IMR-90 (cell line): ENCODE measurements at regions not wholly inside any gene's neighbourhood (a gene's known extent, or its start where the extent isn't known, plus 50 kb on each side); places are given as distances from the start of the nearest gene placed in this dataset.

ENCODE experiments used
- ATAC-seq: fragments of 200-7000 bp; cut with Tn5 transposase; 2 replicates; pipeline ENCODE4 v1.9.1; 2020; ENCODE audit warnings: low read depth, mild to moderate bottlenecking, moderate library complexity
- BruUV-seq: library from RNA; stranded (reverse); fragments of 400-500 nt; replicated peaks from 2 replicates; lab custom pipeline; 2021; lab: Mats Ljungman, UMichigan
- CTCF ChIA-PET: fragments of 300-600 bp; formaldehyde crosslinking; extraction: SDS; loops from one replicate; lab custom pipeline; 2021; ENCODE audit warnings: antibody characterized with exemption; lab: Yijun Ruan, JAX
- POLR2A ChIA-PET: fragments of 300-600 bp; sonication (Branson Sonifier 250); formaldehyde crosslinking; loops from one replicate; lab custom pipeline; 2022; ENCODE audit warnings: antibody characterized with exemption; ENCODE audit not compliant: unreplicated experiment; lab: Charles Lee
- DNase-seq: peaks from one replicate; pipeline ENCODE4 v3.0.0; 2013
- H2AFZ ChIP-seq: replicated peaks from 2 replicates; pipeline ENCODE3; 2013; ENCODE audit warnings: low read length, mild to moderate bottlenecking; ENCODE audit not compliant: poor library complexity
- H2AK5ac ChIP-seq: 2 replicates; pipeline ENCODE4 v1.6.1; 2013; ENCODE audit warnings: low read depth, low read length, inconsistent platforms
- H2AK9ac ChIP-seq: replicated peaks from 2 replicates; pipeline ENCODE3; 2013; ENCODE audit warnings: mild to moderate bottlenecking, low read depth, low read length, moderate library complexity; ENCODE audit not compliant: poor library complexity
- H2BK120ac ChIP-seq: 2 replicates; pipeline ENCODE4 v1.6.1; 2013; ENCODE audit warnings: low read depth, low read length, inconsistent platforms
- H2BK15ac ChIP-seq: 3 replicates; pipeline ENCODE4 v1.6.1; 2013; ENCODE audit warnings: low read depth, low read length, inconsistent platforms
- H2BK20ac ChIP-seq: 2 replicates; pipeline ENCODE4 v1.6.1; 2013; ENCODE audit warnings: low read depth, mild to moderate bottlenecking, inconsistent platforms, low read length, moderate library complexity
- H2BK5ac ChIP-seq: 2 replicates; pipeline ENCODE4 v1.6.1; 2013; ENCODE audit warnings: mild to moderate bottlenecking, low read depth, low read length, inconsistent platforms; ENCODE audit not compliant: poor library complexity, severe bottlenecking
- H3K14ac ChIP-seq: replicated peaks from 2 replicates; pipeline ENCODE4 v1.6.1; 2013; ENCODE audit warnings: low read depth, low read length, inconsistent platforms
- H3K18ac ChIP-seq: 2 replicates; pipeline ENCODE4 v1.6.1; 2013; ENCODE audit warnings: low read depth, low read length, control low read depth
- H3K23ac ChIP-seq: 2 replicates; pipeline ENCODE4 v1.6.1; 2013; ENCODE audit warnings: low read depth, low read length, inconsistent platforms
- H3K27ac ChIP-seq: 2 replicates; pipeline ENCODE4 v1.5.1; 2013; ENCODE audit warnings: mild to moderate bottlenecking, control low read depth, low read length; ENCODE audit not compliant: insufficient read depth
- H3K27me3 ChIP-seq: 2 replicates; pipeline ENCODE4 v1.6.1; 2013; ENCODE audit warnings: low read length; ENCODE audit not compliant: control insufficient read depth, insufficient read depth
- H3K36me3 ChIP-seq: 2 replicates; pipeline ENCODE4 v1.6.1; 2013; ENCODE audit warnings: low read length, mixed read lengths; ENCODE audit not compliant: control insufficient read depth, insufficient read depth
- H3K4ac ChIP-seq: 2 replicates; pipeline ENCODE4 v1.6.1; 2013; ENCODE audit warnings: low read depth, low read length, inconsistent platforms
- H3K4me1 ChIP-seq: 2 replicates; pipeline ENCODE4 v1.6.1; 2013; ENCODE audit warnings: low read length, mixed read lengths; ENCODE audit not compliant: control insufficient read depth, insufficient read depth
- H3K4me2 ChIP-seq: 2 replicates; pipeline ENCODE4 v1.6.1; 2013; ENCODE audit warnings: low read depth, mild to moderate bottlenecking, control low read depth, low read length, moderate library complexity
- H3K4me3 ChIP-seq: 2 replicates; pipeline ENCODE4 v1.5.1; 2013; ENCODE audit warnings: low read depth, mild to moderate bottlenecking, control low read depth, low read length, moderate library complexity; ENCODE audit not compliant: insufficient read depth
- H3K56ac ChIP-seq: 2 replicates; pipeline ENCODE4 v1.6.1; 2013; ENCODE audit warnings: low read length, inconsistent platforms; ENCODE audit not compliant: insufficient read depth; ENCODE audit errors: extremely low read depth
- H3K79me1 ChIP-seq, 2 experiments: 2 replicates each; pipeline ENCODE4 v1.6.1; 2013; ENCODE audit warnings: low read length in 2 of 2, inconsistent platforms in 1 of 2, low read depth in 1 of 2
- H3K9ac ChIP-seq: 2 replicates; pipeline ENCODE4 v1.6.1; 2013; ENCODE audit warnings: low read depth, low read length, control low read depth
- H3K9me1 ChIP-seq: 2 replicates; pipeline ENCODE4 v1.6.1; 2013; ENCODE audit warnings: low read length, inconsistent platforms; ENCODE audit not compliant: insufficient read depth
- H3K9me3 ChIP-seq: 2 replicates; pipeline ENCODE4 v1.6.1; 2013; ENCODE audit warnings: low read length; ENCODE audit not compliant: control insufficient read depth, insufficient read depth
- H4K20me1 ChIP-seq: 2 replicates; pipeline ENCODE4 v1.6.1; 2013; ENCODE audit warnings: low read length, inconsistent platforms; ENCODE audit not compliant: insufficient read depth
- H4K5ac ChIP-seq: 2 replicates; pipeline ENCODE4 v1.6.1; 2013; ENCODE audit warnings: mild to moderate bottlenecking, low read depth, low read length, control low read depth
- H4K8ac ChIP-seq, 2 experiments: 2 replicates each; pipeline ENCODE4 v1.6.1; 2013; ENCODE audit warnings: low read depth in 2 of 2, low read length in 2 of 2, control low read depth in 1 of 2, inconsistent platforms in 1 of 2
- H4K91ac ChIP-seq: 2 replicates; pipeline ENCODE4 v1.6.1; 2013; ENCODE audit warnings: low read depth, low read length, inconsistent platforms; ENCODE audit not compliant: insufficient read depth
- CEBPB ChIP-seq: IDR thresholded peaks from 2 replicates; pipeline ENCODE4 v1.6.1; 2012; ENCODE audit warnings: low read depth, low read length, improper control_type of control experiment
- CHD1 ChIP-seq: IDR thresholded peaks from 2 replicates; pipeline ENCODE4 v1.6.1; 2012; ENCODE audit warnings: low read depth, low read length, improper control_type of control experiment
- FOS ChIP-seq: fragments of 150-350 bp; IDR thresholded peaks from 2 replicates; pipeline ENCODE4 v1.6.1; 2016; ENCODE audit warnings: low read depth, low read length
- MAFK ChIP-seq: IDR thresholded peaks from 2 replicates; pipeline ENCODE4 v1.6.1; 2012; ENCODE audit warnings: low read depth, low read length, improper control_type of control experiment
- MXI1 ChIP-seq: IDR thresholded peaks from 2 replicates; pipeline ENCODE4 v1.6.1; 2012; ENCODE audit warnings: low read depth, mild to moderate bottlenecking, low read length, moderate library complexity, borderline replicate concordance
- NFE2L2 ChIP-seq: fragments of 150-350 bp; IDR thresholded peaks from 2 replicates; pipeline ENCODE4 v1.6.1; 2016; ENCODE audit warnings: low read depth, mild to moderate bottlenecking, low read length
- POLR2A ChIP-seq: IDR thresholded peaks from 2 replicates; pipeline ENCODE4 v1.6.1; 2012; ENCODE audit warnings: mild to moderate bottlenecking, low read depth, low read length
- RAD21 ChIP-seq: IDR thresholded peaks from 2 replicates; pipeline ENCODE4 v1.6.1; 2012; ENCODE audit warnings: low read length, improper control_type of control experiment
- RCOR1 ChIP-seq: IDR thresholded peaks from 2 replicates; pipeline ENCODE4 v1.6.1; 2012; ENCODE audit warnings: mild to moderate bottlenecking, low read length, improper control_type of control experiment; ENCODE audit not compliant: insufficient replicate concordance
- RFX5 ChIP-seq: IDR thresholded peaks from 2 replicates; pipeline ENCODE4 v1.8.0; 2012; ENCODE audit warnings: low read depth, mild to moderate bottlenecking, low read length, moderate library complexity
- SMC3 ChIP-seq: fragments of 150-350 bp; IDR thresholded peaks from 2 replicates; pipeline ENCODE4 v1.6.1; 2016; ENCODE audit warnings: low read depth, mild to moderate bottlenecking, antibody characterized with exemption, low read length, moderate library complexity
- WGBS, 2 experiments: methylation state at CpG; one replicate each; pipeline versions ENCODE4 v1.1.5 to v1.1.7; 2013; ENCODE audit warnings: missing lambda C conversion rate in 2 of 2; ENCODE audit not compliant: insufficient read length in 1 of 2; ENCODE audit errors: extremely low coverage in 2 of 2; 5-methylcytosine and 5-hydroxymethylcytosine counted together
- dilution Hi-C: fragments of 300-500 bp; cut with HindIII; formaldehyde crosslinking; loops from one replicate; pipeline ENCODE4 v1.14.3; 2018; ENCODE audit warnings: low sequenced_read_pairs; ENCODE audit not compliant: unreplicated experiment
- in situ Hi-C: fragments of 300-500 bp; cut with MboI; formaldehyde crosslinking; loops from 3 replicates; pipeline ENCODE4 v1.14.3; 2019; ENCODE audit warnings: low sequenced_read_pairs, inconsistent platforms, mixed read lengths
- intact Hi-C: fragments of 100-400 bp; cut with micrococcal nuclease; formaldehyde crosslinking; loops from 2 replicates; pipeline ENCODE4 v1.10.0; 2022
- TF ChIP-seq, protein P1 (sequence below): conservative IDR thresholded peaks from 2 replicates; pipeline ENCODE4 v1.5.1; 2012; ENCODE audit warnings: mild to moderate bottlenecking, low read depth, low read length, improper control_type of control experiment
- TF ChIP-seq, protein P2 (sequence below): fragments of 150-350 bp; IDR thresholded peaks from 2 replicates; pipeline ENCODE4 v1.6.1; 2017; ENCODE audit warnings: mild to moderate bottlenecking, antibody characterized with exemption, low read length, low read depth

DNA sequence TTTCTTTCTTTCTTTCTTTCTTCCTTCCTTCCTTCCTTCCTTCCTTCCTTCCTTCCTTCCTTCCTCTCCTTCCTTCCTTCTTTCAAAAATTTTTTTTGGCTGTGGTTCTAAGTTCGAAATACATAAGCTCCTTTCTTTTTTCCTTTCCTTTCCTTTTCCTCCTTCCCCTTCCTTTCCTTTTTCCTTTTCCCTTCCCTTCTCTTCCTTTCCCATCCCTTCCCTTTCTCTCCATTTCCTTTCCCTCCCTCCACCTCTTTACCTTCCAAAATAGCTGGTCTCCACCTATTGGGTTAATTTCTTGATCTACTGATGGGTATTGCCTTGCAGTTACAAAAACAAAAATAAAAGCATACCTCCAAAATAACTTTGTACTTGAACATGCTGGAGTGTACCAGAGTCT, 73.4 kb upstream of the GPRIN3 start:
- H4K91ac ChIP-seq, result no peak overlapping the region
- no peak overlapping the region for H2BK5ac ChIP-seq
- ATAC-seq, result no peak
- H3K56ac ChIP-seq, result no peak overlapping the region
- in situ Hi-C loops (no loop called here), intact Hi-C loops (no loop called here), dilution Hi-C loops (no loop called here)
- no TSS peak for BruUV-seq
- H3K9me3 ChIP-seq, result no peaks in the 10 kb centered on the region
- ChIA-PET POLR2A (no interaction called here), CTCF (interaction anchor here (0.6 to 0.7 kb wide), 2 partner anchors 19 to 24 kb away, joined by 4 read pairs; no protein-coding TSS in a partner anchor)
- H3K4me2 ChIP-seq, result no peak overlapping the region
- no peak overlapping the region for H2BK120ac ChIP-seq
- H3K4me3 ChIP-seq, result no peak overlapping the region
- H3K4ac ChIP-seq, result no peak overlapping the region
- no peak overlapping the region for H2AK5ac ChIP-seq
- H3K9me1 ChIP-seq, result no peaks in the 10 kb centered on the region
- no peak overlapping the region for H2AK9ac ChIP-seq
- no peak overlapping the region for H2AFZ ChIP-seq
- no peaks in the 10 kb centered on the region for H3K27me3 ChIP-seq
- H3K4me1 ChIP-seq, result no peaks in the 10 kb centered on the region
- H3K27ac ChIP-seq, result no peak overlapping the region
- no peak for DNase-seq
- no peak overlapping the region for H2BK20ac ChIP-seq
- no peak overlapping the region for H3K18ac ChIP-seq
- H3K9ac ChIP-seq, result no peak overlapping the region
- no peak overlapping the region for H4K5ac ChIP-seq
- H4K20me1 ChIP-seq, result no peaks in the 10 kb centered on the region
- no peak overlapping the region for H3K23ac ChIP-seq
- no peak for TF ChIP-seq RFX5
- TF ChIP-seq MAFK, result no peak
- TF ChIP-seq POLR2A, result no peak
- TF ChIP-seq RCOR1, result no peak
- TF ChIP-seq, protein P1, sequence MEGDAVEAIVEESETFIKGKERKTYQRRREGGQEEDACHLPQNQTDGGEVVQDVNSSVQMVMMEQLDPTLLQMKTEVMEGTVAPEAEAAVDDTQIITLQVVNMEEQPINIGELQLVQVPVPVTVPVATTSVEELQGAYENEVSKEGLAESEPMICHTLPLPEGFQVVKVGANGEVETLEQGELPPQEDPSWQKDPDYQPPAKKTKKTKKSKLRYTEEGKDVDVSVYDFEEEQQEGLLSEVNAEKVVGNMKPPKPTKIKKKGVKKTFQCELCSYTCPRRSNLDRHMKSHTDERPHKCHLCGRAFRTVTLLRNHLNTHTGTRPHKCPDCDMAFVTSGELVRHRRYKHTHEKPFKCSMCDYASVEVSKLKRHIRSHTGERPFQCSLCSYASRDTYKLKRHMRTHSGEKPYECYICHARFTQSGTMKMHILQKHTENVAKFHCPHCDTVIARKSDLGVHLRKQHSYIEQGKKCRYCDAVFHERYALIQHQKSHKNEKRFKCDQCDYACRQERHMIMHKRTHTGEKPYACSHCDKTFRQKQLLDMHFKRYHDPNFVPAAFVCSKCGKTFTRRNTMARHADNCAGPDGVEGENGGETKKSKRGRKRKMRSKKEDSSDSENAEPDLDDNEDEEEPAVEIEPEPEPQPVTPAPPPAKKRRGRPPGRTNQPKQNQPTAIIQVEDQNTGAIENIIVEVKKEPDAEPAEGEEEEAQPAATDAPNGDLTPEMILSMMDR, result no peak
- no peak for TF ChIP-seq CEBPB
- TF ChIP-seq SMC3, result no peak
- TF ChIP-seq, protein P2, sequence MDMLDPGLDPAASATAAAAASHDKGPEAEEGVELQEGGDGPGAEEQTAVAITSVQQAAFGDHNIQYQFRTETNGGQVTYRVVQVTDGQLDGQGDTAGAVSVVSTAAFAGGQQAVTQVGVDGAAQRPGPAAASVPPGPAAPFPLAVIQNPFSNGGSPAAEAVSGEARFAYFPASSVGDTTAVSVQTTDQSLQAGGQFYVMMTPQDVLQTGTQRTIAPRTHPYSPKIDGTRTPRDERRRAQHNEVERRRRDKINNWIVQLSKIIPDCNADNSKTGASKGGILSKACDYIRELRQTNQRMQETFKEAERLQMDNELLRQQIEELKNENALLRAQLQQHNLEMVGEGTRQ, result no peak
- no peak for TF ChIP-seq CHD1
- no peak for TF ChIP-seq RAD21
- TF ChIP-seq FOS, result no peak
- no peak for TF ChIP-seq NFE2L2
- no peak for TF ChIP-seq MXI1
- no peaks in the 10 kb centered on the region for H3K79me1 ChIP-seq
- no peak overlapping the region for H2BK15ac ChIP-seq
- H3K36me3 ChIP-seq, result no peaks in the 10 kb centered on the region
- H3K14ac ChIP-seq, result no peak overlapping the region
- no CpG with 5 or more reads among the region's 1 CpG for WGBS, 2 experiments
- H4K8ac ChIP-seq, result no peak overlapping the region
